Kidney tubule cell (primary cell): ENCODE measurements at regions not wholly inside any gene's neighbourhood (a gene's known extent, or its start where the extent isn't known, plus 50 kb on each side); places are given as distances from the start of the nearest gene placed in this dataset.
"Not testable (repeated sequence)": the region's sequence is repeated elsewhere in the genome, so short reads cannot be mapped to it uniquely, and the experiment has no call there.

Experiments
- DNase-seq: peaks from one replicate; pipeline ENCODE4 v3.0.0-alpha.2; 2018; ENCODE audit warnings: low spot score

- DNase-seq: not testable (repeated sequence)
Measured at GRCh38 chr16:22572331-22573224, 61.9 kb downstream of the NPIPB5 start.

GRCh38 chr16:22573225-22573530 lies 62.5 kb downstream of the NPIPB5 start:
- DNase-seq: not testable (repeated sequence)

- not testable (repeated sequence) for DNase-seq
Measured at GRCh38 chr16:22576506-22576905, 65.8 kb downstream of the NPIPB5 start.

- DNase-seq: not testable (repeated sequence)
Measured at GRCh38 chr16:22583195-22583594, 72.5 kb downstream of the NPIPB5 start.

GRCh38 chr16:22584459-22584858 lies 73.8 kb downstream of the NPIPB5 start:
- not testable (repeated sequence) for DNase-seq

GRCh38 chr16:22584941-22585340 lies 74.2 kb downstream of the NPIPB5 start:
- DNase-seq: not testable (repeated sequence)

GRCh38 chr16:22585431-22585830 lies 74.7 kb downstream of the NPIPB5 start:
- DNase-seq: peak; percentile 73

- not testable (repeated sequence) for DNase-seq
Measured at GRCh38 chr16:22586732-22587131, 76.0 kb downstream of the NPIPB5 start.

GRCh38 chr16:22589757-22590156 lies 79.1 kb downstream of the NPIPB5 start:
- DNase-seq: not testable (repeated sequence)

GRCh38 chr16:22596445-22597045 lies 85.9 kb downstream of the NPIPB5 start:
- not testable (repeated sequence) for DNase-seq

GRCh38 chr16:22603744-22604143 lies 93.1 kb downstream of the NPIPB5 start:
- not testable (repeated sequence) for DNase-seq

GRCh38 chr16:22606619-22607018 lies 95.9 kb downstream of the NPIPB5 start:
- DNase-seq: not testable (repeated sequence)

GRCh38 chr16:22609798-22610197 lies 99.1 kb downstream of the NPIPB5 start:
- DNase-seq: not testable (repeated sequence)

- DNase-seq: not testable (repeated sequence)
Measured at GRCh38 chr16:22611128-22611527, 100.4 kb downstream of the NPIPB5 start.

- peak; percentile 98 for DNase-seq
Measured at GRCh38 chr16:22614271-22614947, 103.7 kb downstream of the NPIPB5 start.

GRCh38 chr16:22618842-22619241 lies 108.2 kb downstream of the NPIPB5 start:
- DNase-seq: no peak

GRCh38 chr16:22621586-22622155 lies 111.0 kb downstream of the NPIPB5 start:
- no peak for DNase-seq

GRCh38 chr16:22622703-22623102 lies 112.0 kb downstream of the NPIPB5 start:
- no peak for DNase-seq

GRCh38 chr16:22623351-22623781 lies 112.7 kb downstream of the NPIPB5 start:
- peak; percentile 61 for DNase-seq

- no peak for DNase-seq
Measured at GRCh38 chr16:22624038-22624799, 113.5 kb downstream of the NPIPB5 start.

GRCh38 chr16:22624800-22625533 lies 114.3 kb downstream of the NPIPB5 start:
- no peak for DNase-seq
